C4-2B (cell line): ENCODE measurements at regions not wholly inside any gene's neighbourhood (a gene's known extent, or its start where the extent isn't known, plus 50 kb on each side); places are given as distances from the start of the nearest gene placed in this dataset.

ENCODE experiments used
- CTCF ChIP-seq: fragments of 450-650 bp; conservative IDR thresholded peaks from 2 replicates; pipeline ENCODE4 v1.5.1; 2017; ENCODE audit warnings: mild to moderate bottlenecking
- ZFX ChIP-seq: fragments of 450-650 bp; IDR thresholded peaks from 2 replicates; pipeline ENCODE4 v1.6.1; 2017

DNA sequence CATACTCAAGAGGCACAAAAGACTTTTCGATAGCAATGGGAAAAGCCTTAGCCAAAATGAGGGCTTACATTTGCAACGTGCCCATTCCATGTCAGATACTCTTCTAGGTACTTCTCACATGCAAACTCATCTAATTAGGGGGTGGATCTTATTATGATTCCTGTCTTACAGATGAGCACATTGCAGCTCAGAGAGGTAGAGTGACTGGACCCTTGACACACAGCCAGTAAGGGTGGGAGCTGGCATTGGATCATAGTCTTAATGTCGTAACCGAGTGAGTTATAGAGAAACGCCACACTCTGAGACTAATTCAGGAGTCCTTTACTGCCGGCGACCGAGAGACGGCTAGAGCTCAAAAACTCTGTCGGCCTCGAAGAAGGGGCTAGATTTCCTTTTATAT, 78.8 kb upstream of the GRIN2A start:
- TF ChIP-seq CTCF = no peak
- TF ChIP-seq ZFX = no peak
